ENCODE measurements at regions not wholly inside any gene's neighbourhood (a gene's known extent, or its start where the extent isn't known, plus 50 kb on each side); places are given as distances from the start of the nearest gene placed in this dataset.

- 68% methylated on average over 2 of the region's 3 CpGs for WGBS (ENCODE audit: low lambda C conversion rate, missing lambda C conversion rate)
These were observed 204.6 kb downstream of the CBLN4 start for GRCh38 chr20:55800552-55801245.

GRCh38 chr20:55793986-55794385 is 211.3 kb downstream of the CBLN4 start:
- Histone ChIP-seq H3K4me2 (no peak overlapping the region), H4K20me1 (ENCODE audit: insufficient read depth, poor library complexity, severe bottlenecking) (no peaks in the 10 kb centered on the region), H3K79me2 (no peaks in the 10 kb centered on the region), H3K9me2 (replicated peaks; ENCODE audit: insufficient read depth) (no peaks in the 10 kb centered on the region), H3K27me3 (no peaks in the 10 kb centered on the region), H3K27ac (no peak overlapping the region), H2AFZ (no peak overlapping the region), H3K9me3 (ENCODE audit: low read depth) (no peaks in the 10 kb centered on the region), H3K36me3 (replicated peaks; ENCODE audit: insufficient read depth, low read depth) (no peaks in the 10 kb centered on the region), H3K4me1 (ENCODE audit: insufficient read depth) (no peaks in the 10 kb centered on the region), H3K4me3 (no peak overlapping the region)
- 70% methylated on average over 3 of the region's 3 CpGs for WGBS (ENCODE audit: low lambda C conversion rate, missing lambda C conversion rate)
- TF ChIP-seq, protein P1, sequence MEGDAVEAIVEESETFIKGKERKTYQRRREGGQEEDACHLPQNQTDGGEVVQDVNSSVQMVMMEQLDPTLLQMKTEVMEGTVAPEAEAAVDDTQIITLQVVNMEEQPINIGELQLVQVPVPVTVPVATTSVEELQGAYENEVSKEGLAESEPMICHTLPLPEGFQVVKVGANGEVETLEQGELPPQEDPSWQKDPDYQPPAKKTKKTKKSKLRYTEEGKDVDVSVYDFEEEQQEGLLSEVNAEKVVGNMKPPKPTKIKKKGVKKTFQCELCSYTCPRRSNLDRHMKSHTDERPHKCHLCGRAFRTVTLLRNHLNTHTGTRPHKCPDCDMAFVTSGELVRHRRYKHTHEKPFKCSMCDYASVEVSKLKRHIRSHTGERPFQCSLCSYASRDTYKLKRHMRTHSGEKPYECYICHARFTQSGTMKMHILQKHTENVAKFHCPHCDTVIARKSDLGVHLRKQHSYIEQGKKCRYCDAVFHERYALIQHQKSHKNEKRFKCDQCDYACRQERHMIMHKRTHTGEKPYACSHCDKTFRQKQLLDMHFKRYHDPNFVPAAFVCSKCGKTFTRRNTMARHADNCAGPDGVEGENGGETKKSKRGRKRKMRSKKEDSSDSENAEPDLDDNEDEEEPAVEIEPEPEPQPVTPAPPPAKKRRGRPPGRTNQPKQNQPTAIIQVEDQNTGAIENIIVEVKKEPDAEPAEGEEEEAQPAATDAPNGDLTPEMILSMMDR (IDR thresholded peaks at IDR 0.05; ENCODE audit: poor library complexity) = no peak
- TF ChIP-seq EZH2 (IDR thresholded peaks at IDR 0.05; ENCODE audit: borderline replicate concordance) = no peak
- no peak for TF ChIP-seq EZH2phosphoT487 (IDR thresholded peaks at IDR 0.05; ENCODE audit: low read depth, severe bottlenecking, unreplicated experiment)
- DNase-seq (ENCODE audit: low spot score) = no peak

More at GRCh38 chr20:55800552-55801245, 204.6 kb downstream of the CBLN4 start:
- TF ChIP-seq EZH2 (IDR thresholded peaks at IDR 0.05; ENCODE audit: borderline replicate concordance) = no peak
- TF ChIP-seq, protein P1 (IDR thresholded peaks at IDR 0.05; ENCODE audit: poor library complexity) = no peak
- TF ChIP-seq EZH2phosphoT487 (IDR thresholded peaks at IDR 0.05; ENCODE audit: low read depth, severe bottlenecking, unreplicated experiment) = no peak
- DNase-seq (ENCODE audit: low spot score) = no peak
- H3K4me1 ChIP-seq (ENCODE audit: insufficient read depth) = no peaks in the 10 kb centered on the region
- H3K27ac ChIP-seq = no peak overlapping the region
- no peaks in the 10 kb centered on the region for H3K36me3 ChIP-seq (replicated peaks; ENCODE audit: insufficient read depth, low read depth)
- H4K20me1 ChIP-seq (ENCODE audit: insufficient read depth, poor library complexity, severe bottlenecking) = no peaks in the 10 kb centered on the region
- H3K4me3 ChIP-seq = no peak overlapping the region
- no peak overlapping the region for H2AFZ ChIP-seq
- no peaks in the 10 kb centered on the region for H3K9me3 ChIP-seq (ENCODE audit: low read depth)
- no peak overlapping the region for H3K4me2 ChIP-seq
- no peaks in the 10 kb centered on the region for H3K27me3 ChIP-seq
- H3K79me2 ChIP-seq = no peaks in the 10 kb centered on the region
- H3K9me2 ChIP-seq (replicated peaks; ENCODE audit: insufficient read depth) = no peaks in the 10 kb centered on the region

GRCh38 chr20:55792049-55792448 is 213.3 kb downstream of the CBLN4 start:
- TF ChIP-seq, protein P1 (IDR thresholded peaks at IDR 0.05; ENCODE audit: poor library complexity) = no peak
- no peak for TF ChIP-seq EZH2 (IDR thresholded peaks at IDR 0.05; ENCODE audit: borderline replicate concordance)
- no peak for TF ChIP-seq EZH2phosphoT487 (IDR thresholded peaks at IDR 0.05; ENCODE audit: low read depth, severe bottlenecking, unreplicated experiment)
- Histone ChIP-seq H3K4me2 (no peak overlapping the region), H3K9me2 (replicated peaks; ENCODE audit: insufficient read depth) (no peaks in the 10 kb centered on the region), H3K27ac (no peak overlapping the region), H4K20me1 (ENCODE audit: insufficient read depth, poor library complexity, severe bottlenecking) (no peaks in the 10 kb centered on the region), H3K27me3 (no peaks in the 10 kb centered on the region), H3K79me2 (no peaks in the 10 kb centered on the region), H3K4me3 (no peak overlapping the region), H3K4me1 (ENCODE audit: insufficient read depth) (no peaks in the 10 kb centered on the region), H2AFZ (no peak overlapping the region), H3K9me3 (ENCODE audit: low read depth) (no peaks in the 10 kb centered on the region), H3K36me3 (replicated peaks; ENCODE audit: insufficient read depth, low read depth) (no peaks in the 10 kb centered on the region)
- DNase-seq (ENCODE audit: low spot score) = no peak
